Mucosa of gallbladder (tissue), 1 donor: ENCODE measurements at regions not wholly inside any gene's neighbourhood (a gene's known extent, or its start where the extent isn't known, plus 50 kb on each side); places are given as distances from the start of the nearest gene placed in this dataset.

Experiments
- DNase-seq: peaks from one replicate; pipeline ENCODE4 v3.0.0-alpha.2; 2020; ENCODE audit warnings: low spot score
- donor health status: DM: no; HTN: no; CAD: no.

DNA sequence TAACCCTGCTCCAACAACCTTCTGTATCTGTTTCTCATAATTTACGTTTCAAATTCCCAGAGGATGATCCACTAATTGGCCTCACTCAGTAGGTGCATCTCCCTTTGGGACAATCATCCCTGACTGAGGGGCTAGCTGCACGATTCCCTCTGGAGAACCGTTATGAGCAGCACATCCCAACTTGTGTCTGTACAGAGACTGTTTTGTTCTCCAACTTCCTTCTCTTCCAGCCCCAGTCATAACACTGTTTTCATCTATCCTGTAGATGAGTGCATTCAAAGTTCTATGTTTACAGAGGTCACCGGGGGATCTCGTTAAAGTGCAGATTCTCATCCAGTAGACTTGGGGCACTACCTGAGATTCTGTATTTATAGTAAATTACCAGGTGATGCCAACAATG, 187.2 kb downstream of the REEP3 start:
- DNase-seq: no peak

GRCh38 chr10:63710703-63711102, 189.5 kb downstream of the REEP3 start:
- no peak for DNase-seq

GRCh38 chr10:63711361-63711760, 190.2 kb downstream of the REEP3 start:
- DNase-seq: no peak

- peak; percentile 97 for DNase-seq
Measured at GRCh38 chr10:63711867-63712716, 190.9 kb downstream of the REEP3 start.

GRCh38 chr10:63712717-63713115, 191.5 kb downstream of the REEP3 start:
- DNase-seq: no peak

DNA sequence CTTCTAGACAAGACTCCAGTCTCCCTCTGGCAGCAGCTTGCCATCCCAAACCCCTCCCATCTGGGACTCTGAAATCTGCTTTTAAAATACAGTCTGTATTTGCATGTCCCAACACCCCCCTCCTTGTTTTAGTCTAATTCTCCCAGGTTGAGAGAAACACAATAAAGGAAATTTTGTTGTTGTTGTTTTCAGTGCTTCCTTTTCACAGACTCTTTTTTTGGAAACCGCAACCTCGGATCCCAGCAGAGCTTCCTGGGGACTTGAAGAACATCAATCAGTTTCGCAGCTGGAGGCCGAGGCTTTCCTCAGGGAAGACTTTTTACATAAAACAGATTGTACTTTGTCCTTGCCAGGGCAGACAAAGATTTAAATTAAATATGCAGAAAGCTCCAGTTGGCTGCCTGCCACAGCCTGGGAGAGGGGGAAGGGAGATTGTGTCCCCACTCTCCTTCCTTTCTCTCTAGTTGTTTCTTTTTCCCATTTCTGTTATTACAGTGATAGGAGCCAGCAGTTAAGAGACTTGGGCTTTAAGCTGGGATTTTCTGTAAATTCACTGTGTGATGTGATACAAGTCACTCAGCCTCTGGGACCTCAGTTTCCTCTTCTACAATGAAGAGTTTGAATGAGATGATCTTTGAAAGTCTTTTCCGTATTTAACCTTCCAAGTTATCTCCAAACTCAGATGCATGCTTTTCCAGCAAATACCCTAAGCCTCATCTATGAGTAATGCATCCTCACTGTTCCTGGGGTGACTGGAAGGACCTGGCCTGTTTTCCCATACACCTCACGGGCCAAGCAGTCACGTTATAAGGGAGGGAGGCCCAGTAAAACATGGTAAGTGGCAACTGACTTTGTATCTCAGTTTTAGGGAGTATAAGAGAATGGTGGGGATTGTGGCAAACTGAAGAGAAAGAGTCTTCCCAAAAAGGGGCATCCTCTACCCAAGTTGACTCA, 192.3 kb downstream of the REEP3 start:
- peak; percentile 84 for DNase-seq

GRCh38 chr10:63716016-63716580, 194.9 kb downstream of the REEP3 start:
- no peak for DNase-seq

- no peak for DNase-seq
Measured at GRCh38 chr10:63717027-63717715, 196.0 kb downstream of the REEP3 start.

DNA sequence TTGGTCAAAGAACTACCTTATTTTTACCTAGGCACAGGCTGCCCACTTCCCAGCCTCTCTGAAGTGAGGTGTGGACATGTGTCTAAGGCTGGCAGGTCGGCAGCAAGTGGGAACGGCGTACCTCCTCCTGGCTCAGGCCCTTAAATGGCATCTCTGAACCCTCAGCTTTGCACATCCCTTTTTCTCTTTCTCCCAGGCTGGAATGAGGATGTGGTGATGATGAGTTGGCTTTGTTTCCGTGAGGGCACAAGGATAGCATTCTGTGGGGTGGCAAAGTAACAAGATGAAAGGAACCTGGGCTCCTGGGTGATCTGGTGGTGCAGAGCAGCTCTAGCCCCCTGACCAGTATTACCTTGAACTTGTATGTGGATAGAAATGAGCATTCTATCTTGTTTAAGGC, 196.8 kb downstream of the REEP3 start:
- DNase-seq: no peak

DNA sequence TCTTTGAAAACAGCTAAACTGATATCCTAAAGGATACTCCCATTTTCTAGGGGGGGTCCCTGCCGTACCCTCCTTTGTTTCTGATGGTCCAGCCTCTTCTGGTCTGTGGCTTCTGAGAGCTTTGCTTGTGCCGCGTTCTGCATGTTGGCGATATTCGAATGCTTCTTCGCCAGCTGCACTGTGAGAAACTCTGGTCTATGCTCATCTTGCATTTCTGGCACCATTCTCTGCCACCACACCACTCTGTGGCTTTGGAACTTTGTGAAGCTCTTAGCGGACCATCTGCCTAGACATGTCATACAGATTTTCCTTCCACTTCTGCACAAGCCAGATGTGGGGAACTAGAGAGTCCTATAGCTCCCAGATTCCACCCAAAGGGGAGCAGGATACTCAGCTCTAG, 197.2 kb downstream of the REEP3 start:
- no peak for DNase-seq

GRCh38 chr10:63719226-63719856, 198.1 kb downstream of the REEP3 start:
- no peak for DNase-seq

- DNase-seq: peak; percentile 67
Measured at GRCh38 chr10:63720072-63720537, 198.9 kb downstream of the REEP3 start.

DNA sequence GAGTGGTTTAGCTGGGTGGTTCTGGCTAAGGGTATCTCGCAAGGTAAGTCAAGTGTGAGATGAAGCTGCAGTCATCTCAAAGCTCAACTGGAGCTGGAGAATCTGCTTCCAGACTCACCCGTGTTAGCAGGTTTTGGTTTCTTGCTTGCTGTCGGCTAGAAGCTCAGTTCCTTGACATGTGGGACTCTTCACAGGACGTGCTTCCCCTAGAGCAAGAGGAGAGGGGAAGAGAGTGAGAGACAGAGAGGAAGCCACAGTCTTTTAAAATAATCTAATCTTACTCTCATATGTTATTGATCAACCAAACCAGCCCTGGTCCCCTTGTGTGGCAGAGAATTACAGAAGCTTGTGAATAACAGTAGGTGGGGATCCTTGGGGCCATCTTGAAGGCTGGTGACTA, 199.5 kb downstream of the REEP3 start:
- DNase-seq: no peak

- DNase-seq: peak; percentile 58
Measured at GRCh38 chr10:63722537-63722936, 201.3 kb downstream of the REEP3 start.

DNA sequence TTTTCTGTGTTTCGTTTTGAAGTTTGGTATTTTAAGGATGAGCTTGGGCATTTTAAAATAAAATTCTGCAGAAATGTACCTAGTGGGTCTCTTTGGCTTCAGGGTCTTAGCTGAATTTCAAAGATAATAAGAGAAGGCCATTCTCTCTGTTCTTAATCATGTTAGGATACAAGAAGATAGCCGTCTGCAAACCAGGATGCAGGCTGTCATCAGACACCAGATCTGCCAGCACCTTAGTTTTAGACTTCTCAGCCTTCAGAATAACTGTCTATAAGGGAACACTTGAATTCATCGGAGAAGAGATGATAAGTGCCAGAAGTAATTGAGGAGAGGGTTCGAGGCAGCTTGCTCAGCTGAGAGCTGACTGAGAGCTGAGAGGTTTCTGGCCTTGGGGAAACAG, 202.1 kb downstream of the REEP3 start:
- no peak for DNase-seq

GRCh38 chr10:63723741-63724140, 202.5 kb downstream of the REEP3 start:
- DNase-seq: no peak

DNA sequence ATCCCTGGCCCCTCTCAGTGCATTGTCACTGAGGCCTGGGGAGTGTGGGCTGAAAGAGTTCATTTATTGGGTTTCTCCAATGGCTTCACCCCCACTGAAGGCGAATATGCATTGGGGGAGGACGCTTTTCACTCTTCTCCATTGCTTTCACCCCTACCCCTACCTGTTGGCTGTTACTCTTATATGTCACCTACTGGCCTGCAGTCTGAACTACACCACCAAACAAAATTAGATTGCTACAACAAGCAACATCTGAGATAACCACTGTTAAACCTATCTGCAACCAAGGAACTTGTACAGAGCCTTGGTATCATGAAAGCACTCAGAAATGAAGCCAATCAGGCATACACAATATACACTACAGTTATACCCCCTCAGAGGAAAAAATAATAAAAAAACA, 203.7 kb downstream of the REEP3 start:
- no peak for DNase-seq

- no peak for DNase-seq
Measured at GRCh38 chr10:63726867-63727266, 205.7 kb downstream of the REEP3 start.

- no peak for DNase-seq
Measured at GRCh38 chr10:63727636-63728035, 206.4 kb downstream of the REEP3 start.

GRCh38 chr10:63735305-63735704, 214.1 kb downstream of the REEP3 start:
- no peak for DNase-seq

DNA sequence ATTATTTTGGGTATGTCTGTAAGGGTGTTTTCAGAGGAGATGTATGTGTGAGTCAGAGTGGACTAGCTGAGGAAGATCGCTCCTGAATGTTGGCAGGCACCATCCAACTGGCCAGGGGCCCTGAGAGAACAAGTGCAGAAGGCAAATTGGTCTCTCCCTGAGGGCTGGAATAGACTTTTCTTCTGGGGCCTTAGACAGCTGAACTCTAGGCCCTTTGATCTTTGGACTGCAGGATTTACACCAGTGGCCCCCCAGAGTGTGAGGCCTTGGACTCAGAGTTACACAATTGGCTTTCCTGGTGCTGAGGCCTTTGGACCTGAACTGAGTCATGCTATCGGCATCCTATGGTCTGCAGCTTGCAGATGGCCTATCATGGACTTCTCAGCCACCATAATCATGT, 217.2 kb downstream of the REEP3 start:
- DNase-seq: peak; percentile 81
